Brain microvascular endothelial cell (primary cell): ENCODE measurements at regions not wholly inside any gene's neighbourhood (a gene's known extent, or its start where the extent isn't known, plus 50 kb on each side); places are given as distances from the start of the nearest gene placed in this dataset.

Experiments
- DNase-seq: peaks from one replicate; pipeline ENCODE4 v3.0.0-alpha.2; 2020
- H3K27ac ChIP-seq: fragments of 250-450 bp; sonication (Bioruptor Pico); 2 replicates; pipeline ENCODE4 v1.5.1; 2020; ENCODE audit warnings: mild to moderate bottlenecking, moderate library complexity
- H3K27me3 ChIP-seq: fragments of 250-450 bp; sonication (Bioruptor Pico); replicated peaks from 2 replicates; pipeline ENCODE4 v1.5.1; 2020; ENCODE audit warnings: mild to moderate bottlenecking
- H3K36me3 ChIP-seq: fragments of 250-450 bp; sonication (Bioruptor Pico); replicated peaks from 2 replicates; pipeline ENCODE4 v1.5.1; 2020; ENCODE audit warnings: mild to moderate bottlenecking
- H3K4me3 ChIP-seq: 2 replicates; pipeline ENCODE4 v1.5.1; 2011; ENCODE audit warnings: low read depth, mild to moderate bottlenecking, control low read depth, low read length, moderate library complexity
- CTCF ChIP-seq: IDR thresholded peaks from 2 replicates; pipeline ENCODE4 v1.5.1; 2011; ENCODE audit warnings: low read depth, mild to moderate bottlenecking, moderate library complexity, low read length, control low read depth, inconsistent platforms; ENCODE audit errors: missing control alignments
- in situ Hi-C: cut with HindIII; loops from 2 replicates; pipeline ENCODE4 v1.10.0; 2017; ENCODE audit warnings: low sequenced_read_pairs, low pct_ligation_motif_present

- in situ Hi-C loops = no loop called here
- Histone ChIP-seq H3K36me3 (no peaks in the 10 kb centered on the region), H3K4me3 (no peak overlapping the region), H3K27me3 (no peaks in the 10 kb centered on the region), H3K27ac (no peak overlapping the region)
- no peak for DNase-seq
- no peak for TF ChIP-seq CTCF
These were observed 1111.9 kb upstream of the GYPC start for GRCh38 chr2:125543968-125544514.

GRCh38 chr2:125553768-125554167 lies 1102.2 kb upstream of the GYPC start:
- no peak for TF ChIP-seq CTCF
- Histone ChIP-seq H3K27me3 (no peaks in the 10 kb centered on the region), H3K36me3 (no peaks in the 10 kb centered on the region), H3K27ac (no peak overlapping the region), H3K4me3 (no peak overlapping the region)
- no peak for DNase-seq
- in situ Hi-C loops = no loop called here

- no peak for DNase-seq
- Histone ChIP-seq H3K4me3 (no peak overlapping the region), H3K27me3 (no peaks in the 10 kb centered on the region), H3K27ac (no peak overlapping the region), H3K36me3 (no peaks in the 10 kb centered on the region)
- in situ Hi-C loops = no loop called here
- TF ChIP-seq CTCF = no peak
These were observed 1101.0 kb upstream of the GYPC start for GRCh38 chr2:125554956-125555355.

- Histone ChIP-seq H3K27ac (no peak overlapping the region), H3K4me3 (no peak overlapping the region), H3K27me3 (no peaks in the 10 kb centered on the region), H3K36me3 (no peaks in the 10 kb centered on the region)
- TF ChIP-seq CTCF = no peak
- DNase-seq = no peak
- in situ Hi-C loops = no loop called here
These were observed 1096.8 kb upstream of the GYPC start for GRCh38 chr2:125559186-125559585.

- in situ Hi-C loops = no loop called here
- H3K4me3 ChIP-seq = no peak overlapping the region
- no peaks in the 10 kb centered on the region for H3K27me3 ChIP-seq
- no peak overlapping the region for H3K27ac ChIP-seq
- DNase-seq = no peak
- H3K36me3 ChIP-seq = no peaks in the 10 kb centered on the region
- TF ChIP-seq CTCF = no peak
These were observed 1095.1 kb upstream of the GYPC start for GRCh38 chr2:125560855-125561254.

GRCh38 chr2:125561302-125561701 lies 1094.7 kb upstream of the GYPC start:
- DNase-seq = no peak
- in situ Hi-C loops = no loop called here

More at GRCh38 chr2:125561302-125561701, 1094.7 kb upstream of the GYPC start:
- no peak for TF ChIP-seq CTCF
- H3K36me3 ChIP-seq = no peaks in the 10 kb centered on the region
- H3K27me3 ChIP-seq = no peaks in the 10 kb centered on the region
- no peak overlapping the region for H3K27ac ChIP-seq
- no peak overlapping the region for H3K4me3 ChIP-seq
